ENCODE measurements at regions not wholly inside any gene's neighbourhood (a gene's known extent, or its start where the extent isn't known, plus 50 kb on each side); places are given as distances from the start of the nearest gene placed in this dataset.

GRCh38 chr9:7407246-7407645 lies 392.3 kb downstream of the DMAC1 start:
- DNase-seq (ENCODE audit: low read depth): no peak
- H3K4me3 ChIP-seq (ENCODE audit: low read depth, low read length): no peak overlapping the region
- TF ChIP-seq CTCF (IDR thresholded peaks at IDR 0.05; ENCODE audit: low read depth, low read length, missing control alignments): no peak

- no peak for TF ChIP-seq CTCF (IDR thresholded peaks at IDR 0.05; ENCODE audit: low read depth, low read length, missing control alignments)
- DNase-seq (ENCODE audit: low read depth): no peak
- H3K4me3 ChIP-seq (ENCODE audit: low read depth, low read length): no peak overlapping the region
These were observed 393.5 kb downstream of the DMAC1 start for GRCh38 chr9:7405924-7406604.

GRCh38 chr9:7403839-7404487 lies 395.6 kb downstream of the DMAC1 start:
- no peak for TF ChIP-seq CTCF (IDR thresholded peaks at IDR 0.05; ENCODE audit: low read depth, low read length, missing control alignments)
- no peak overlapping the region for H3K4me3 ChIP-seq (ENCODE audit: low read depth, low read length)
- DNase-seq (ENCODE audit: low read depth): no peak

GRCh38 chr9:7403028-7403389 lies 396.6 kb downstream of the DMAC1 start:
- H3K4me3 ChIP-seq (ENCODE audit: low read depth, low read length): no peak overlapping the region
- DNase-seq (ENCODE audit: low read depth): no peak
- TF ChIP-seq CTCF (IDR thresholded peaks at IDR 0.05; ENCODE audit: low read depth, low read length, missing control alignments): no peak

GRCh38 chr9:7402334-7403027 lies 397.1 kb downstream of the DMAC1 start:
- no peak overlapping the region for H3K4me3 ChIP-seq (ENCODE audit: low read depth, low read length)
- DNase-seq (ENCODE audit: low read depth): no peak

GRCh38 chr9:7401116-7401515 lies 398.5 kb downstream of the DMAC1 start:
- no peak for DNase-seq (ENCODE audit: low read depth)
- H3K4me3 ChIP-seq (ENCODE audit: low read depth, low read length): no peak overlapping the region
- no peak for TF ChIP-seq CTCF (IDR thresholded peaks at IDR 0.05; ENCODE audit: low read depth, low read length, missing control alignments)

More at GRCh38 chr9:7402334-7403027, 397.1 kb downstream of the DMAC1 start:
- no peak for TF ChIP-seq CTCF (IDR thresholded peaks at IDR 0.05; ENCODE audit: low read depth, low read length, missing control alignments)

All from GM12864 (cell line).